CD4-positive, alpha-beta T cell treated with Interleukin-15 for 4 hours (primary cell): ENCODE measurements at regions not wholly inside any gene's neighbourhood (a gene's known extent, or its start where the extent isn't known, plus 50 kb on each side); places are given as distances from the start of the nearest gene placed in this dataset.

ENCODE experiments used
- DNase-seq: peaks from one replicate; pipeline ENCODE4 v3.0.0-alpha.2; 2020; ENCODE audit warnings: low spot score

DNA sequence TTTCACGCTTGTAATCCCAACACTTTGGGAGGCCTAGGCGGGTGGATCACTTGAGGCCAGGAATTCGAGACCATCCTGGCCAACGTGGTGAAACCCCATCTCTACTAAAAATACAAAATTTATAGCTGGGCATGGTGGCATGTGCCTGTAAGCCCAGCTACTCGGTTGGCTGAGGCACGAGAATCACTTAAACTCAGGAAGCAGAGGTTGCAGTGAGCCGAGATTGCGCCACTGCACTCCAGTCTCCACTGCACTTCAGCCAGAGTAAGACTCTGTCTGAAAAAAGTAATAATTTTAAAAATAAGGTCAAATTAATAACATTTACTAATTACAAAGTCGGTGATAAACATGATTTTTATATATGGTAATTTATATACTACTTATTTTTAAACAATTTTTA is 155.9 kb downstream of the AXIN2 start:
- no peak for DNase-seq

DNA sequence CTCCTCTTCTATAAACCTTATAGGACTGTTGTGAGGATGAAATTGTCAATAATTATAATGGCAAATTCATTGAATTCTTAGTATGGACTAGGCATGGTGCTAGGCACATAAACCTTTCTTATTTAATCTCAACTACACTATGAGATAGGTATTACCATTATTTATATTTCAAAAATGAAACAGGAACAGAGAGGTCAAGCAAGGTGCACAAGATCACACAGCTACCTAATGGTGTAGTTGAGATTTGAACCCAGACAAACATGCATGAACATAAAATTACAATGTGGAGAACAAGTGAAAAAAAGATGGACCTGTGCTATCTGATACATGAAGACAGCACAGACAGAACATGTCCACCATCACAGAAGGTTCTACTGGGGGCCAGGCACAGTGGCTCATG is 156.7 kb downstream of the AXIN2 start:
- DNase-seq, result no peak

DNA sequence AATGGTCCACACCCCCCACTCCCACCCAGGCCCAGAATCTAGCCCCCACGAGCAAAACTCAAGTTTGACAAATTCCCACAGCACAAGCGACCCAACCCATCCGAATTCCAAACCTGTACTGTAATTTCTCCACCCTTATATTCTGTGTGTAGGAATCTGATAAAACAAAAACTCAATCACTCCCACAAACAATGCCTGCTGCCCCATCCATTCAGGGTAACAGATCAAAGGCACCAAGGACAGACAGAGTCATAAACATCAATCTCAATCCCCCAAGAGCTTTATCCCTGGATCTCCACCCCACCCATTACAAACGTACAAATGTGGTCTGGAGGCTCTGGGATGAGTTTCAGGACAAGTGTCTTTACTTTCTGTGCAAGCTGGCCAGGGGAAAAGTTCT is 157.8 kb downstream of the AXIN2 start:
- DNase-seq, result no peak

DNA sequence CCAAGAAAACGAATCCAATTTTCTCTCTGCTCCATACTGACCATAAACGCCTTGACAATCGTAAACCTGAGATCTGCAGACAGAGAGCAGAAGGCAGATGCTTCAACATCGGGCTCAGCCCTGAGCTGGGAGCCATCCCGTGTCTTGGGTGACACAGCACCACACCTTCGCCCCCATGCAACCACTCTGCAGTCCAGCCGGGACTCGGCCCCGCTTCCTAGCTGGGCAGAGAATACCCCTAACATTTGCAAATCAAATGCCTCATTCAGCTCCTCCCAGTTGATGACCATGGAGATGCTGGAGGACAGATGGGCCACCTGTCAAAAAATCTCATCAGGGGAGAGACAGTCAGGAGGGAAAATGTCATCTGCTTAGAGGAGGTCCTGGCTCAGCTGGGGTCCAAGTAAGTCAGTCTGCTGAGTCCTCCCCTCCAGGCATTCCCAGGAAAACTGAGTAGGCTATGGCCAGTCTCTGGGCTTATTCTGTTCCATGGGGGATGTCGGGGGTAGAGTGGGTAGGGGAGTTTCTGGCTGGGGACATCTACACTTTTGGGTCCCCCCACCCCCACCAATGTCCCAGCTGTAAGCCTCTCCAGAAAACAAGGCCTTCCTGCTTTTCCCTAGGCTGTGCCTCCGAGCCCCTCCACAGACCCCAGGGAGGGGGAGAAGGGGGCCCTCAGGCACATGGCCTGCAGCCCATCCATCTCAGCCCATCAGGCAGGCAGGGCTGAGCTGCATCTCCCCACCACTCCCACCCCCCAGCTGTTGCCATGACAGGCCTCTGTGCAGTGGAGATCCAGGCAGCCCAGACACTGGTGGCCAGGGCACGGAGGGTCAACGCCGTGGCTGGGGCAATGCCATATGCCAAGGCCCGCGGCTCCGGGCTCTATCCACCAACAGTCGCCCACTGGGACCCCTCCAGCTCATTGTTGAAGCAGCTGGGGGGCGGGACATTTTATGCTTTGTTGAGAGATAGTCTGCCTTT is 158.6 kb downstream of the AXIN2 start:
- no peak for DNase-seq

DNA sequence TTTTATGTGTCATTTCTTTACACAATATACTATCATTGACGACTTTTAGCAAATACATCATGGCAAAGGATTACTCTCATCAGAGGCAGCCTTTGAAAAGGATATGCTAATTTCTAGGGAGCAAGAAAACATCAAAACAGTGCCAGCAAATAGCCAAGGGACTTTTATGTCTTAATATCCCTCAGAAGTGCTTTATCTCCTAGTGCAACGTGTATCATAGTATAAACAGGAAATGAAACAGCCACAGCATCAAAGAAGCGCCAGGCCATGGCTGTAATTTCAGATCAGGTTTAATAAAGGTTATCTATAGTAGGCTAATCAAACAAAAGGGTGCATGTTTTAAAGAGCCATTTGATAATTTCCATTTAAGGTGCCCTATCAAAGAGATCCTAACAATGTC is 159.9 kb downstream of the AXIN2 start:
- DNase-seq, result no peak

DNA sequence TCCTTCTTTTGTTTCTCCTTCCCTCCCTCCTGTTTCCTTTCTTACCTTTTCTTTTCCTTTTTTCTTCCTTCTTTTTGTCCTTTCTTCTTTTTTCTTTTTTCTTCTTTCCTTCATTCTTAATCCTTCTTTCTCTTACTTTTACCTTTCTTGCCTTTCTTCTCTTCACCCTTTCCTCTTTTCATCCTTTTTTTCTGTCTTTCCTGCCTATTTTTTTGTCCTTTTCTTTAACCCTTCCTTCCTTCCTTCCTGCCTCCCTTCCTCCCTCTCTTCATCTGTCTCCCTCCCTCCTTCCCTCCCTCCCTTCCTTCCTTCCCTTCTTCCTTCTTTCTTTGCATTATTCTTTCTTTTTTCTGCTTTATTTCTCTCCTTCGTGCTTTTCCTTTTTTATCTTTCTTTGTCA is 160.7 kb downstream of the AXIN2 start:
- DNase-seq, result no peak

DNA sequence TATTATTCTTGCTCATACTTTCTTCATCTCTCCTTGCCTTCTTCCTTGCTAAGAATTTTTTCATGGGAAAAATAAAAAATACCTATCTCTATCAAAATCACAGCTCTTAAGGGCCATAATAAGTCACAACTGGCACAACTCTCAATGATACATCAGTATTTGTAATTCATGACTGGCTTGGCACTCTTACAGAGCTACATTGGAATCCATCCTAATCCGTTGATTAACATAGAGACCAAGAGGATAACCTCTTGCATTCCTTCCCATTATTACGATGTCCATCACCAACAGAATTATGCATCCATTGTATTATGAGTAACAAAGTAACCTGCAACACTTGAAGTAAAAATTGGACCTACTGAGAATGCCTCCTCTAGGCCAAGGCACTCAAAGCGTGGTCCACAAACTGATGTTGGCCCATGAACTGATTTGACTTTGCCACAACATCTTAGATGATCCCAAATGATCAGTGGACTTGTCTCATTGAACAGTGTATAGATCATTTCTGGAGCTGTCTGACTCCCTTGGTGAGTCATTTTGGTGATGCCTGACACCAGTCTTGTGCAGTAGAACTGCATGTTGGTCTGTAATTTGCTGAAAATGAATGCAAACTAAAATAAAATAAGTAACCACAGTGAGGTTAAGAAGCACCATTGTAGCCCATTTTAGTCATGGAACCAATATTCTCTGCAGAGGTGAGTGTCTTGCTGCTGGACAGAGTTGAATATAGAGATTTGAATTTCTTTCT is 163.2 kb downstream of the AXIN2 start:
- DNase-seq, result no peak

DNA sequence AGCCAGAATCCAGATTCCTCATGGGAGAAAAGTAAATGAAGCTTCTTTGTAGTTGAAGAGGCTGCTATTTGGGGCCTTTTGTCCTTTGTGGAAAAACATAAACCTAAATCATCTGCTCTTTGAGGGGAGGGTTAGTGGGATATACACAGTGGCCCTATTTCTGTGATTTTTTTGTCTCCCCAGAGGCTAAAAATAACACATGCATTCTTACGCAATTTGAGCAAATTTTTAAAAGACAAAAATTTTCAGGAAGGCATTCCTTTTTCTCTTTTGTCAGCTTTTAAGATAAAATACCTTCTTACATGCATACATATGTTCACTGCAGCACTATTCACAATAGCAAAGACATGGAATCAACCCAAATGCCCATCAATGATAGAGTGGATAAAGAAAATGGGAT is 165.5 kb downstream of the AXIN2 start:
- DNase-seq, result no peak

DNA sequence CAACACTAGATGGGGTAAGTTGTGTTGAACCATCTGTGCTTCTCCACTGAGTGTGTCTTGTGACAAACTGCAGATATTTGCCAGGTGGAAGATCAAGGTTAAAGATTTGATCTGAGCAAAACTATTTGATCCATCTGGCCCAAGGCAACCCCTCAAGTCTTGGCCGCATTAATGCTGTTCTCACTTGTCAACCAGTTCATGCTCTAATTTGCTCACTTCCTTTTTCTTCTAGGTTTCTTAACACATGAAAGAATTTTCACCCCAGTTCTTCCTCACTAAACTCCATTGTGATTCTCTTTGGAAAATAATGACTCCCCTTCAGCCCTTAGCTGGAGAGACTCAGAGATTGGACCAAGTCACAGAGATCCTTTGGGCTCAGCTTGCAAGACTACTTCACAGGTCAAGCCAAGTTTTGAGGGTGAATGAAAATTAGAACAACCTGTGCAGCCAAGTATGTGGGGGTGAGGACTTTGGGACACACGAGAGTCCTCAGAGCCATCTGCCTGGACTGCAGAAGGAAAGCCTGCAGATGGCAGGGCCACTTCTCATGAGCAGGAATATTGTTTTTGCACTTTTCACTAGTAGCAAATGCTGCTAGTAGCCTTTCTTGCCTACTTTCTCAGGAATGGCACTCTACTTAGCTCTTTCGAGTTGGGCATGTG is 166.5 kb downstream of the AXIN2 start:
- no peak for DNase-seq

DNA sequence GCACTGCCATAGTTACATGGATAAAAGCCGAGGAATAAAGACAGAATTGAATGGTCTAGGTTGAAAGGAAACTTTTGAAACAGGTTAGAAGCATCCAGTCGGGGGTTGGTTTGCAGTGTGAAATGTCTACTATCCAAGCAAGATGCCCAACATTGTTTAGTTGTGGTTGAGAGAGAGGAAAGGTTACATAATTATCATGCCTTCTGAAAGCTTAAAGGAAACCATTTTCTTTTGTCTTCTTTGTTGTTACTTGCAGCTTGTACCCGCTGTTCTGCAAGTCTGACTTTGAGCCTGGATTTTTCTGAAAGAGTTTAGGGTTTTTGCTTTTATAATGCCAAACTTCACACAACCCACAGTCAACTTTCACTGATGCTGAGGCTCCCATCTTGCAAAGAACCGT is 167.9 kb downstream of the AXIN2 start:
- no peak for DNase-seq

DNA sequence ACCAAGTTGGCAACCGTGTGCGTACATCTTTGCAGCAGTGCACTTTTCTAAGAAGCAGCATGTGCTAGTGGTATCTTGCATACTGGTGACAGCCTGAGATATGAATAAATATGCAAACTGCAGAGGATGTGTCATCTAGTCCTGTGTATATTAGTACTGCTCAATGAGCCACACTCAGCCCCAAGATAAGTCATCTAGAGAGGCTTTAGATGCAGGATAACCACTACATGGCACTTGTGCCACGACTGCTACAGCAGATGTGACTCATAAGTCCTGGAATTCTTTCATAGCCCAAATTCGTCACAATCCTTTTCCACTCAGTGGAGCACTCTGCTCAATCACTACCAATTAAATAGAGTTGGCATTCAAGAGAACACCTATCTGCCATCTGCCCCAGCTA is 171.5 kb downstream of the AXIN2 start:
- no peak for DNase-seq

DNA sequence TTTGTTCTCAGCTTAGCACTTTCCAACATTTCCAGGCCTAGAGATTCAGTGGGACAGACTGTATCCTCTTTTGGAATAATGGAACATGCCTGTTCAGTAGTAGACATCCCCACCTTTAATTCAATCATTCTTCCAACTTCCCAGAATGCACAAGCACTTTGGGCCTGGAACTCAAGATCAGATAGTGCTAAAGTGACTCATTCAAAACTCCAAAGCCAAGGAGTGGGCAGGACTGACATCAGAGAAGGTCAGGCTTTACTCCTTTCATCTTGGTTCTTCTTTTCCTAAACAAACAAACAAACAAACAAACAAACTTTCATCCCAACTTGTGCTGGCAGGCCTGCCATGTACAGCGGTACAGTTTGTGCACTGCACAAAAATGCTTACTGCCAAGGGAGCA is 172.0 kb downstream of the AXIN2 start:
- no peak for DNase-seq

DNA sequence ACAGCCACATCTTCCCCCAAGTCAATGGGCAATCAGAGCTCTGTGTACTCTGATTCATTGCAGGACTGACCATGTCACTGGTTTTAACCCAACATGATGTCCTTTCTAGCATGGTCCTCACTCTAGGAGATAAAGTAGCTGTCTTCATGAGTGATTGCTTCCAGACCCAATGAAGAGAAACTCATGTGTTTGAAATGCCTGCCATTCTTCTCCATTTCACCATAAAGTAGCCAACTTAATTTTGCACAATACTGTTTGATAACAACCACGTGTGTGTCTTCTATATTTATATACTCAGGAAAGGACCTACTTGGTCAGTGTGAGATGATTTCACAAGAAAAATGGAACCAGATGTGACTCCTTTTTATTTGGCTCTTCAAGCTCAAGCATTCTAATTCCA is 172.5 kb downstream of the AXIN2 start:
- no peak for DNase-seq

DNA sequence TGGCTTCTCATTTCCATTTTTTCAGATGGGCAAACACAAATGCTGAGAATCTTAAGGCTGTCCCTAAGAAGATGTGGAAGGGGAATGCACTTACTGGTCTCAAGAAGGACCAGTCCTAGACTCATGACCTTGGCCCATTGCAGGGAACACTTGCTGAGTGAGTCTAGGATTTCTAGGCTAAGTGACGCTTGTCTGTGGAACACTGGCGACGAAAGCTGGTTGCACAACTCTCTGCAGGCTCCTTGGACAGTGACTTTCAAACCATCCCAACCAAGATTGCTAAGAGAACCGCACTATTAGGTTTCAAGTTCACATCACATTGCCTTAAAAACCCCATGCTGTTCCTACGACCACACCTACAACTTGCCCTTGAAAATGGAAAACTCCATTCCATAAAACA is 174.1 kb downstream of the AXIN2 start:
- no peak for DNase-seq

DNA sequence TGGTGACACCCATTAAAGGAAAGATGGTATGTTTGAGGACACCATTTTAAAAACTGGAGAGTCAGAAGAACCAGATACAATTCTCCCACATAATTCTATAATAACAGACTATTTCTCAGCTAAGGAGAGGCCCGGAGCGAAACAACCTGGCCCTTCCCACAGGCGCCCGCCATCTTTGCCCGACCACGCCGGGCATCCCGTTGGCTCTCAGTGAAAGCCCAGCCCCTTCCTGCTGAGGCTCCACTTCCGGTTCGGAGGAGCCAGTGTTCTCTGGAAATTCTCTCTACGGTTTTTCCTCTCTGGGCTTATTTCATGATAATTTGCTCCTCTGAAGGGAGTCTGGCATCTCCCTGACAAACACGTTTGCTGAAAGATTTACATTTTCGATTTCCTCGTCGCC is 175.7 kb downstream of the AXIN2 start:
- no peak for DNase-seq

DNA sequence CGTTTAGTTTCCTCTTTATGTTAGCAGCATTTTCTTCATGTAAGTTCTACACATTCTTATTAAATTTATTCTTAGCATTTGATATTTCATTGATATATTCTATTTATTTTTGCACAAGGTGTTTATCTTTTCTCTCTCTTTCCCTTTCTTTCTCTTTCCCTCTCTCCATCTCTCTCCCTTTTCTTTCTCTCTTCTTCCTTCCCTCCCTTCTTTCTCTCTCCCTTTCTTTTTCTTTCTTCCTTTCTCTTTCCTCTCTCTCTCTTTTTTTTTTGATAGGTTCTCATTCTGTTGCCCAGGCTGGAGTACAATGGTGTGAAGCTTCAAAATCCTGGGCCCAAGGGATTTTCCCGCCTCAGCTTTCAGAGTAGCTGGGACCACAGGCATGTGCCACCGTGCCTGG is 176.4 kb downstream of the AXIN2 start:
- no peak for DNase-seq

DNA sequence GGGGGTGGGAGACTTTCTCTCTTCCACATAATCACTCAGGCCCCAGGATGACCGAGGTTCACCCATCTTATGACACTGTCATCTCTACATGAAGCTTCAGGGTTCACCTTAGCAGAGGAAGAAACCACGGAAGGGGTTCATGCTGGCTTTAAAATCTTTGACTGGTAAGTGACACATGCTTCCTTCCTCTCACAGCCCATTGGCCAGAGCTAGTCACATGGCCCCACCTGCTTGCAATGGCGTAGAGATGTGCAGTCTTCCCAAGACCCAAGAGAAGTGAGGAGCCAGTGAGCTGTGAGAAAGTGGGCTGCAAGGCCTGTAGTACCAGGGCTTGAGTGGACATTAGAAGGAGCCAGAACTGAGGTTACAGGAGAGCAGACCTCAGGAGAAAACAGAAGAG is 180.3 kb downstream of the AXIN2 start:
- no peak for DNase-seq

DNA sequence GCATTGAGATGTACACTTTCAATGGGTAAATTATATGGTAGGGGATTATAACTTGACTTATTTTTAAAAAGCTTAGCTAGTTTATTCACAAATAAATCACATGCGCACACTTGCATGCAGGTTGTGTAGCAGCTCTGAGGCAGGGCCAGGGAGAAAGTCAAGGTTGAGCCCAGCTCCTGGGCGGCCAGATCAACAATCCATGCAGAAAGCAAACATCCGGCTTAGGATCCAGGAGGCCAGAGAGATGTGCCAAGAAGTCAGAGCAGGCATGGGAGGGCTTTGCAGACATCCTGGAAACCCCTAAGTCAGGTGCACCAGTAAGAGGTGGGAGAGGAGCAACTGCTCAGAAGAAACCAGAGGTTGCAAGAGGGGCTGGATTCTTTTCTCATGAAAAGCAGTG is 186.5 kb downstream of the AXIN2 start:
- no peak for DNase-seq

DNA sequence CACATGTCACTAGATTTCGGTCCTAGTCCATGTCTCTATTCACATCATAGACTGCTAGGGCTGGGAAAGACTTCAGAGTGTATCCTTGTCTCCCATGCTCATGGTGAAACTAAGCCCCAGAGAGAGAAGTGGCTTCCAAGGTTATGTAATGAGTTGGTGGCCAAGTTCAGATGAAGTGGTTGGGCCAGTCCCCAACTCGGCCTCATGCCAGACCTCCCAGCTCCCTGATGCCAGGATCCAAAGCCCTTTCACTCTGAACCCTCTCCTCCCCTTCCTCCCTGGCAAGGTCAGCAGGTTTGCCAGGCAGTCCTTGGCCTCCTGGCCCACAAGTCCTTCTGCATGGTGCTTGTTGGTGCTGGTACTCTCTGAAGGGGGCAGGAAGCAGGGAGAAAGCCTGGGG is 189.7 kb downstream of the AXIN2 start:
- DNase-seq, result no peak

DNA sequence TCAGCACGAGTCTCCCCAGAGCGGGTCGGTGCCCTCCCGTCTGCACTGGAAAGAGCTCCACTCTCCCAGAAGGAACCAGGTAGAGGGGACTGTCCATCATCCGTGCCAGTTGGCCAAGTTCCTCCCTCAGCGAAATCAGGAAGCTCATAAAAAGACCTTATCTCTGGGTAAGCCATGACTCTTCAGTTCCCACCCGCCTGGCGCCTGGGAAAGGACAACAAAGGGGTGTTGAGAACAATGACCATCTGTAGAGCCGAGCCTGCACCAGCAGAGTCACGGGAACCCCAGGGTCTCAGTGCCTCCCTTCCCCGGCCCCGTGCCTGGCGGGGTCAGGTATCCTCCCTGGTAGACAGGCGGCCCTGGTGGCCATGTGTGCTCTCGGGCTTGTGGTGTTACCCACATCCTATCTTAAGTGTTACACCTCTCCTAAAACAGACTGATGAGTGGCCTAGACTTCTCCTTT is 190.7 kb downstream of the AXIN2 start:
- DNase-seq, result no peak

DNA sequence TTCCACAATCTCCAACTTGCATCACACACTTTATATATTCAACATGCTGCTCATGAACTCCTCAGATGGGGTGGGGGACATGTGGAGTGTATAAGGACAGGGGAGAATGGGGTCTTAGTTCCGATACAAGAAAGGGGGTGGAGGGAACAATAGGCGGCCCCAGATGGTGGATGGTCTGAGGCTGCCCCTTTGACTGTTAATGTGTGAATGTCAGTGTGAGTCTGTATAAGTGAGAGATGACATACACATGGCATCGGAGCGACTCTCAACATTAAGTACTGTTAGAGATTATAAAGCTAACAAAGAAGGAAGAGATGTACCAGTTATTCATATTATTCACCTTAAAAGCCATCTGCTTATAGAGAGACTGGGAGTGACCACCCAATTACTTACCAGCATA is 193.1 kb downstream of the AXIN2 start:
- no peak for DNase-seq

DNA sequence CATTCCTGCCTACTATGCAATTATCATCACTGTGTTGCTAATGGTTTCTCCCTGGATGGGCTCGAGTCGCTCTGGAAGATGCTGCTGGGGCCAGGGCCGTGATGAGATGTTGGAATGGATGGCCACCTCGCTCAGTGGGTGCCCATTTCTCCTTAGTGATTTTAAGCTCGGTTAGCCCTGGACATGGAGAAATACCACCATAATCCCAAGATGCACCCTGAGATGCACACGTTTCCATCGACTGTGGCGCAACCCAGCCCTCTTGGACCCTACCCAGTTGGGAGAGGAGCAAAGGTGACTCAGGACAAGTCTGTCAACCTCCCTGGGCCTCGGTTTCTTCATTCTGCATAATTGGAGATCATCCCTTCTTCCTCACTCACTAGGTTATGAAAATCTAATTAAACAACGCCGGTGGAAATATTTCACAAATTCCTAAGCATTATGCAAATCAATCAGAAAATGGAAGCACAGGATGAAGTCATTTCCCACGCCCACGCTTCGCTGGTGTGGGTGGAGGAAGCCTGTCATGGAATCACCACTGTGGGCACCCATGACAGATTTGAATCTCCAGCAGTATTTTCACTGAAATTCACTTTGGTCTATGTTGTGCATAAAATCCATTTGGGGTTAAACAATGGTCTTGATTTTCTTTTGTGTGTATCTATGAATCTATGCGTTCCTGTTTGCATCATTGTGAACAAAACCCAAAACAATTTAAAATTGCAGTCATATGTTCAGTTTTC is 195.2 kb downstream of the AXIN2 start:
- DNase-seq, result no peak
